ENCODE measurements at regions not wholly inside any gene's neighbourhood (a gene's known extent, or its start where the extent isn't known, plus 50 kb on each side); places are given as distances from the start of the nearest gene placed in this dataset.

- no peak for TF ChIP-seq POLR2A (IDR thresholded peaks at IDR 0.05)
- no peak for TF ChIP-seq CTCF (IDR thresholded peaks at IDR 0.05)
- WGBS, 2 donors, result 67 to 76% methylated on average over 1 of the region's 1 CpG
These were observed 2012.0 kb upstream of the LRRTM1 start for GRCh38 chr2:82316586-82316985.

GRCh38 chr2:82314836-82315472 is 2010.4 kb upstream of the LRRTM1 start:
- no peak for DNase-seq
- intact Hi-C loops (cut with DNase I; ENCODE audit: low total_unique reads), result no loop called here
- no peak for TF ChIP-seq CTCF (IDR thresholded peaks at IDR 0.05)
- no peak for TF ChIP-seq POLR2A (IDR thresholded peaks at IDR 0.05)
- no peaks in the 10 kb centered on the region for H3K36me3 ChIP-seq (ENCODE audit: low read depth, missing control alignments)
- 33 to 69% methylated on average over 1 of the region's 1 CpG for WGBS, 2 donors
- H3K4me1 ChIP-seq, result no peaks in the 10 kb centered on the region
- H3K4me3 ChIP-seq, result no peak overlapping the region
- H3K27me3 ChIP-seq, result no peaks in the 10 kb centered on the region
- H3K27ac ChIP-seq, result peak overlapping the region in 1 of 2 donors; percentile 7
- H3K9me3 ChIP-seq, result no peaks in the 10 kb centered on the region

More at GRCh38 chr2:82316586-82316985, 2012.0 kb upstream of the LRRTM1 start:
- intact Hi-C loops (cut with DNase I; ENCODE audit: low total_unique reads), result no loop called here
- no peaks in the 10 kb centered on the region for H3K36me3 ChIP-seq (ENCODE audit: low read depth, missing control alignments)
- no peaks in the 10 kb centered on the region for H3K27me3 ChIP-seq
- no peaks in the 10 kb centered on the region for H3K9me3 ChIP-seq
- DNase-seq, result no peak
- no peak overlapping the region for H3K4me3 ChIP-seq
- H3K4me1 ChIP-seq, result no peaks in the 10 kb centered on the region
- no peak overlapping the region for H3K27ac ChIP-seq

- H3K9me3 ChIP-seq, result no peaks in the 10 kb centered on the region
- DNase-seq, result no peak
- intact Hi-C loops (cut with DNase I; ENCODE audit: low total_unique reads), result no loop called here
- no peak overlapping the region for H3K27ac ChIP-seq
- H3K4me3 ChIP-seq, result no peak overlapping the region
- no peaks in the 10 kb centered on the region for H3K36me3 ChIP-seq (ENCODE audit: low read depth, missing control alignments)
- TF ChIP-seq POLR2A (IDR thresholded peaks at IDR 0.05) (no peak), CTCF (IDR thresholded peaks at IDR 0.05) (no peak)
- no peaks in the 10 kb centered on the region for H3K27me3 ChIP-seq
- H3K4me1 ChIP-seq, result no peaks in the 10 kb centered on the region
These were observed 2003.0 kb upstream of the LRRTM1 start for GRCh38 chr2:82307511-82307910.

- Histone ChIP-seq H3K27me3 (no peaks in the 10 kb centered on the region), H3K9me3 (no peaks in the 10 kb centered on the region), H3K4me3 (no peak overlapping the region), H3K4me1 (no peaks in the 10 kb centered on the region), H3K36me3 (ENCODE audit: low read depth, missing control alignments) (no peaks in the 10 kb centered on the region), H3K27ac (no peak overlapping the region)
- intact Hi-C loops (cut with DNase I; ENCODE audit: low total_unique reads), result no loop called here
- TF ChIP-seq POLR2A (IDR thresholded peaks at IDR 0.05), result no peak
- WGBS, 2 donors, result 91 to 94% methylated on average over 5 of the region's 5 CpGs
- DNase-seq, result no peak
These were observed 1997.0 kb upstream of the LRRTM1 start for GRCh38 chr2:82301506-82301905.

GRCh38 chr2:82289446-82289845 is 1984.9 kb upstream of the LRRTM1 start:
- H3K4me1 ChIP-seq, result no peaks in the 10 kb centered on the region
- H3K27me3 ChIP-seq, result no peaks in the 10 kb centered on the region
- WGBS, 2 donors, result 64 to 82% methylated on average over 1 of the region's 1 CpG
- intact Hi-C loops (cut with DNase I; ENCODE audit: low total_unique reads), result no loop called here
- H3K27ac ChIP-seq, result no peak overlapping the region
- DNase-seq, result no peak
- no peaks in the 10 kb centered on the region for H3K36me3 ChIP-seq (ENCODE audit: low read depth, missing control alignments)
- TF ChIP-seq CTCF (IDR thresholded peaks at IDR 0.05) (no peak), POLR2A (IDR thresholded peaks at IDR 0.05) (no peak)
- H3K4me3 ChIP-seq, result no peak overlapping the region
- H3K9me3 ChIP-seq, result no peaks in the 10 kb centered on the region

Data from testis (tissue), 2 donors.